HG03139 (cell line): ENCODE measurements at regions not wholly inside any gene's neighbourhood (a gene's known extent, or its start where the extent isn't known, plus 50 kb on each side); places are given as distances from the start of the nearest gene placed in this dataset.

Source experiments
- ATAC-seq: cut with Tn5 transposase; IDR thresholded peaks from one replicate; pipeline ENCODE4 v1.9.1; 2021; ENCODE audit not compliant: unreplicated experiment

- no peak for ATAC-seq
Measured at GRCh38 chr20:21808863-21809664, 103.6 kb downstream of the PAX1 start.

DNA sequence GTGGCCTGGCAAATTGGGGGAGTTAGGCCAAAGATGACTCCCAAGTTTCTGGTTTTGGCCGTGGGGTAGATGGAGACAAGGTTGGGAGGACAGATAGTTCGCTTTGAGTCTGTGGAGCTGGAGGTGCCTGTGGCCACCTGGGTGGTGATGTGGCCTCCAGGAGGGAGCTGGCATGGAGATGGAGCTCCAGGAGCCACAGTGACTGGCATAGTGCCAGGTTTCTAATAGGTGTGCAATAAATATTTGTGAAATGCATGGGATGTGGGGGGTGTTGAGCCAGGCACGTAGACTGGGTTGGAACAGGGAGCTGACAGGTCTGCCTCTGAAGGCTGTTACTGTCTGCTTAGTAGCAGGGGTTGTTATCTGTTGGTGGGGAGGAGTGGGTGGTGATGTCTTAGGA is 102.7 kb downstream of the PAX1 start:
- no peak for ATAC-seq

DNA sequence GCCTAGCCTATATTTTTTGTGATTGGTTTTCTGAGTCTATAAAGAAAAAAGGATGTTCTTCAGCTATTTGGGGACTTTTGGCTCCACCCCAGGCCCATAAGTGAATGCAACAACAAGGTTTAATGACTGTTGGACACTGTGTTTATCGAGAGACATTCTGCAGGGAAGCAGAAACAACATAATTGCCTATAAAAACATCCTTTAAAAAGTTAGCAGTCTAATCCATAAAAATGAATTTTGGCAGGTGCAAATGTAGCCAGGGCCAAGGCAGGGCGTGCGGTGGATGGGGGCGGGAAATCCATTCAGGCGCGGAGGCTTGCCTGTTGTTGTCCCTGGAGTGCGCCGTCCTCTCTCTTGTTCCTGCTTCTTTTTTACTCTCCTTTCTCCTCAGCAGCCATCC is 99.3 kb downstream of the PAX1 start:
- no peak for ATAC-seq

DNA sequence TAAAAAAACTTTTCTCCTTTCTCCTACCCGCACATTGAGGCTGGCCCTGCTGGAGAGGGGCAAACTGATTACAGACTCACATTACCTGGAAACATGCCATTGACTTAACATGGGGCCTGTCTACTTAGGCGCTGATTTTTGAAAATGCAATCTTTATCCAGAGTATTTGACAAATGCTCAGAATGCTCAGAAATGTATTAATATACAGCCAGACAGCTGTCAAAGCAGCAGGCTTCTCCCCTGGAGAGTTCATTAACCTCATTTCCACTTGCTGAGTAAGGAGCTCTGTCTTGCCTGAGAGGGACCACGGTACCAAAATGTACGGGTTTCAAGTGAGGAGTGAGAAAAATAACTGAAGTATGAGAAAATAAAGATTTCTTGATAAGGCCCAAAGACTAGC is 95.7 kb downstream of the PAX1 start:
- no peak for ATAC-seq

DNA sequence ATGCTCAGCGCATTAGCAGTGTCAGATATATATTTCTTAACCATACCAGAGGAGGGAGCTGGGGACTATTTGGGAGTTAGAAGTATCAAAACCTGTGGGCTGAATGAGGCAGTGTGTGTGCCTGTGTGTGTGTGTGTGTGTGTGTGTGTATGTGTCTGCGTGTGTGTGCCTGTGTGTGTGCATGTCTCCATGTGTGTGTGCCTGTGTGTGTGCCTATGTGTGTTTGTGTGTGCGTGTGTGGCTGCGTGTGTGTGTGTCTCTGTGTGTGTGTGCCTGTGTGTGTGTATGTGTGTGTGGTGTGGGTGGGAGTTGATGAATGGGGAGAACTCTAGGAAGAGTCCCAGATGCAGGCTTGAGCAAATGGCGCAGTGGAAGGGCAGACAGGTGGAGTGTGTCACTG is 92.9 kb downstream of the PAX1 start:
- no peak for ATAC-seq

GRCh38 chr20:21796059-21796458 is 90.6 kb downstream of the PAX1 start:
- no peak for ATAC-seq

- no peak for ATAC-seq
Measured at GRCh38 chr20:21788082-21788481, 82.6 kb downstream of the PAX1 start.

DNA sequence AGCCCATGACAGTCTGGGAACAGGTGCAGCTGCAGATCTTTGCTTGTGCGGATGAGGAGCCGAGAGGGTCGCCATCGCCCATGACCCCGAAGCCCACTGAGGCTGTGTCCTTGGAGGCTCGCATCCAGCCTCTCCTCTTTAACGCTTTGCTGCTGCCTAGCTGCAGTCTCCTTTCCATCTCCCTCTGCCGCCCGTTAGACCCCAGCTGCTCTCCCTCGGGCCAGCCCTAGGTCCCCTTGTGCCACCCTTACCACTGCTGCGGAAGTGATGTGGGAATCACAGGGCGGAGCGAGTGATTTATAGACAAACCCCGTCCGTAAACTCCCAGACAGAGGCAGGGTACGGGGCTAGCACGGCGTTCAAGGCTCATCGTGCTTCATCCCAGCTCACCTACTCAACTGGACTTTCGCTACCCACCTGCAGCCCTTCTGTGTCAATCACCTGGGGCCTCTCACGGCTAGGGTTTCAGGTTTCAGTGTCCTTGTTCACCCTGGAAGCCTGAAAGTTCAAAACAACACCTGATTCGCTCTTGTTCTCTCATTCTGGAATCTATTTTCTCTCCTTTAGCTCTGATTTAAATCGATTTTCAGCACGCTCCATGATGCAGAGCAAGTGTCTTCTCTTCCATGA is 76.1 kb downstream of the PAX1 start:
- ATAC-seq: no peak

- no peak for ATAC-seq
Measured at GRCh38 chr20:21780528-21780927, 75.1 kb downstream of the PAX1 start.
